B cell (primary cell): ENCODE measurements at regions not wholly inside any gene's neighbourhood (a gene's known extent, or its start where the extent isn't known, plus 50 kb on each side); places are given as distances from the start of the nearest gene placed in this dataset.

ENCODE experiments used
- ATAC-seq: fragments of 200-7000 bp; cut with Tn5 transposase; one replicate; pipeline ENCODE4 v1.10.0; 2021; ENCODE audit warnings: low read depth, mild to moderate bottlenecking, moderate number of reproducible peaks, moderate library complexity
- CTCF ChIA-PET: fragments of 350-600 bp; sonication (Branson Sonifier 250); formaldehyde crosslinking; loops from one replicate; lab custom pipeline; 2021; ENCODE audit warnings: antibody characterized with exemption, inconsistent platforms; lab: Charles Lee
- POLR2A ChIA-PET: fragments of 350-600 bp; sonication (Branson Sonifier 250); formaldehyde crosslinking; loops from one replicate; lab custom pipeline; 2021; ENCODE audit warnings: antibody characterized with exemption; lab: Charles Lee
- DNase-seq: peaks from one replicate; pipeline ENCODE4 v3.0.0; 2013
- H2AFZ ChIP-seq: 2 replicates; pipeline ENCODE4 v1.6.1; 2012; ENCODE audit warnings: mild to moderate bottlenecking, low read depth, low read length; ENCODE audit not compliant: insufficient read depth, poor library complexity, severe bottlenecking
- H3K27ac ChIP-seq, 2 donors: 1 replicate in 1 of 2; 2 replicates in 1 of 2; pipeline ENCODE4 v1.5.1; 2012 to 2013; ENCODE audit warnings: low read length in 2 of 2, mild to moderate bottlenecking in 2 of 2, moderate library complexity in 1 of 2
- H3K27me3 ChIP-seq, 4 experiments: fragments of 200-600 bp in 1 of 4; sonication (generic) in 1 of 4; replicated peaks in 1 of 4; 1 replicate in 2 of 4; 2 replicates in 2 of 4; pipeline versions ENCODE4 v1.6.1 to v1.7.0; 2013 to 2016; ENCODE audit warnings: low read length in 3 of 4, mild to moderate bottlenecking in 2 of 4, mixed read lengths in 1 of 4, moderate library complexity in 1 of 4; ENCODE audit not compliant: insufficient read depth in 4 of 4, control insufficient read depth in 3 of 4; ENCODE audit errors: control extremely low read depth in 1 of 4
- H3K36me3 ChIP-seq, 2 experiments: replicated peaks in 1 of 2; 1 replicate in 1 of 2; 2 replicates in 1 of 2; pipeline versions ENCODE4 v1.6.1 to v1.7.1; 2013; ENCODE audit warnings: low read length in 1 of 2; ENCODE audit not compliant: insufficient read depth in 2 of 2, control insufficient read depth in 1 of 2; ENCODE audit errors: control extremely low read depth in 1 of 2, extremely low read depth in 1 of 2
- H3K4me1 ChIP-seq, 2 donors: fragments of 200-600 bp in 1 of 2; sonication (generic) in 1 of 2; 1 replicate in 1 of 2; 2 replicates in 1 of 2; pipeline versions ENCODE4 v1.5.1 to v1.6.1; 2013 to 2017; ENCODE audit warnings: low read length in 2 of 2; ENCODE audit not compliant: control insufficient read depth in 2 of 2, insufficient read depth in 2 of 2
- H3K4me2 ChIP-seq: replicated peaks from 2 replicates; pipeline ENCODE3; 2012; ENCODE audit warnings: mild to moderate bottlenecking, low read depth, low read length; ENCODE audit not compliant: poor library complexity, severe bottlenecking
- H3K4me3 ChIP-seq, 5 experiments: fragments of 200-600 bp in 1 of 5; sonication (generic) in 1 of 5; 1 replicate in 3 of 5; 2 replicates in 2 of 5; pipeline versions ENCODE4 v1.5.1 to v1.7.0; 2011 to 2016; ENCODE audit warnings: low read length in 4 of 5, mild to moderate bottlenecking in 4 of 5, low read depth in 2 of 5, control low read depth in 1 of 5, moderate library complexity in 1 of 5; ENCODE audit not compliant: insufficient read depth in 1 of 5; ENCODE audit errors: control extremely low read depth in 1 of 5, extremely low read depth in 1 of 5
- H3K79me2 ChIP-seq: fragments of 200-600 bp; sonication (generic); one replicate; pipeline ENCODE4 v1.6.0; 2016; ENCODE audit warnings: low read length; ENCODE audit not compliant: control insufficient read depth, insufficient read depth
- H3K9ac ChIP-seq: fragments of 200-600 bp; sonication (generic); 2 replicates; pipeline ENCODE4 v1.6.1; 2017; ENCODE audit warnings: mild to moderate bottlenecking, low read length, moderate library complexity
- H3K9me3 ChIP-seq, 3 donors: one replicate each; pipeline versions ENCODE4 v1.6.1 to v1.7.1; 2013; ENCODE audit warnings: low read length in 2 of 3; ENCODE audit not compliant: control insufficient read depth in 2 of 3, insufficient read depth in 1 of 3; ENCODE audit errors: control extremely low read depth in 1 of 3
- H4K20me1 ChIP-seq: 2 replicates; pipeline ENCODE4 v1.6.0; 2012; ENCODE audit warnings: mild to moderate bottlenecking, low read length; ENCODE audit not compliant: insufficient read depth, control insufficient read depth, poor library complexity, severe bottlenecking
- H3K27ac Mint-ChIP-seq: one replicate; pipeline ENCODE4 v1.8.0; 2021; ENCODE audit warnings: mixed read lengths
- H3K27me3 Mint-ChIP-seq: one replicate; pipeline ENCODE4 v1.8.0; 2021; ENCODE audit warnings: mixed read lengths
- H3K4me1 Mint-ChIP-seq: one replicate; pipeline ENCODE4 v1.8.0; 2021; ENCODE audit warnings: mixed read lengths
- H3K4me3 Mint-ChIP-seq: one replicate; pipeline ENCODE4 v1.8.0; 2021; ENCODE audit warnings: mixed read lengths
- H3K9me3 Mint-ChIP-seq: one replicate; pipeline ENCODE4 v1.8.0; 2022; ENCODE audit warnings: mixed read lengths; ENCODE audit not compliant: insufficient read depth
- EZH2 ChIP-seq: IDR thresholded peaks from 2 replicates; pipeline ENCODE4 v1.6.1; 2012; ENCODE audit warnings: borderline replicate concordance, low read depth, mild to moderate bottlenecking, moderate library complexity, low read length; ENCODE audit not compliant: insufficient read depth, poor library complexity, severe bottlenecking
- WGBS: methylation state at CpG from one replicate; pipeline ENCODE4 v1.1.5; 2013; ENCODE audit warnings: missing lambda C conversion rate; ENCODE audit not compliant: insufficient coverage; 5-methylcytosine and 5-hydroxymethylcytosine counted together
- intact Hi-C: fragments of 100-400 bp; cut with micrococcal nuclease; formaldehyde crosslinking; loops from one replicate; pipeline ENCODE4 v1.10.0; 2022
- TF ChIP-seq, protein P1 (sequence below): fragments of 200-600 bp; IDR thresholded peaks from one replicate; pipeline ENCODE4 v1.8.0; 2022; ENCODE audit warnings: antibody characterized with exemption, mild to moderate bottlenecking

DNA sequence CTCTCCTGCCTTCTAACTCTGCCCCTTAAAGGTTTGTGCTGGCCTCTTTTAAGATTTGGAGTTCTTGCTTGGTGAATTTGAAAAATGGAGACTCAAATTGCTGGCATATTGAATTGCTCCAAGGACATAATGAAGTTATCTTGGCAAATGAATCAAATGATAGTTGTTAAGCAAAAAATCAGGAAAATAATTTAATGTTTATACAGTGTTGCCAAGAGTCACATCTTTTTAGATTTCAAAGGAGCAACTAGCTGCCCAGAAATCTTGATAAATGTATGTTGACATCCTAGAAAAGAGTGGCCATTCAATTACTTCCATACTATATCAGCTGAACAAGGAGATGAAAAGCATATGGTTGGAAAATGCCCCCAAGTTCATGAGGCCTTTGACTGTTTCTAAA, 610.0 kb upstream of the LCORL start:
- H3K27me3 Mint-ChIP-seq, result no peaks in the 10 kb centered on the region
- H3K27ac Mint-ChIP-seq, result no peak overlapping the region
- Histone ChIP-seq H3K9ac (no peak overlapping the region), H3K79me2 (no peaks in the 10 kb centered on the region), H3K4me2 (no peak overlapping the region), H2AFZ (no peak overlapping the region), H3K9me3 (peaks cover 0 to 4% (median 0%) of the 10 kb centered on the region in 3 donors), H3K4me3 (no peak overlapping the region), H3K36me3 (no peaks in the 10 kb centered on the region), H4K20me1 (no peaks in the 10 kb centered on the region), H3K4me1 (no peaks in the 10 kb centered on the region), H3K27ac (no peak overlapping the region), H3K27me3 (no peaks in the 10 kb centered on the region)
- DNase-seq (no peak), ATAC-seq (no peak)
- no peaks in the 10 kb centered on the region for H3K4me1 Mint-ChIP-seq
- ChIA-PET POLR2A (no interaction called here), CTCF (no interaction called here)
- intact Hi-C loops, result no loop called here
- H3K4me3 Mint-ChIP-seq, result no peak overlapping the region
- H3K9me3 Mint-ChIP-seq, result no peaks in the 10 kb centered on the region
- TF ChIP-seq, protein P1, sequence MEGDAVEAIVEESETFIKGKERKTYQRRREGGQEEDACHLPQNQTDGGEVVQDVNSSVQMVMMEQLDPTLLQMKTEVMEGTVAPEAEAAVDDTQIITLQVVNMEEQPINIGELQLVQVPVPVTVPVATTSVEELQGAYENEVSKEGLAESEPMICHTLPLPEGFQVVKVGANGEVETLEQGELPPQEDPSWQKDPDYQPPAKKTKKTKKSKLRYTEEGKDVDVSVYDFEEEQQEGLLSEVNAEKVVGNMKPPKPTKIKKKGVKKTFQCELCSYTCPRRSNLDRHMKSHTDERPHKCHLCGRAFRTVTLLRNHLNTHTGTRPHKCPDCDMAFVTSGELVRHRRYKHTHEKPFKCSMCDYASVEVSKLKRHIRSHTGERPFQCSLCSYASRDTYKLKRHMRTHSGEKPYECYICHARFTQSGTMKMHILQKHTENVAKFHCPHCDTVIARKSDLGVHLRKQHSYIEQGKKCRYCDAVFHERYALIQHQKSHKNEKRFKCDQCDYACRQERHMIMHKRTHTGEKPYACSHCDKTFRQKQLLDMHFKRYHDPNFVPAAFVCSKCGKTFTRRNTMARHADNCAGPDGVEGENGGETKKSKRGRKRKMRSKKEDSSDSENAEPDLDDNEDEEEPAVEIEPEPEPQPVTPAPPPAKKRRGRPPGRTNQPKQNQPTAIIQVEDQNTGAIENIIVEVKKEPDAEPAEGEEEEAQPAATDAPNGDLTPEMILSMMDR, result no peak
- no peak for TF ChIP-seq EZH2

DNA sequence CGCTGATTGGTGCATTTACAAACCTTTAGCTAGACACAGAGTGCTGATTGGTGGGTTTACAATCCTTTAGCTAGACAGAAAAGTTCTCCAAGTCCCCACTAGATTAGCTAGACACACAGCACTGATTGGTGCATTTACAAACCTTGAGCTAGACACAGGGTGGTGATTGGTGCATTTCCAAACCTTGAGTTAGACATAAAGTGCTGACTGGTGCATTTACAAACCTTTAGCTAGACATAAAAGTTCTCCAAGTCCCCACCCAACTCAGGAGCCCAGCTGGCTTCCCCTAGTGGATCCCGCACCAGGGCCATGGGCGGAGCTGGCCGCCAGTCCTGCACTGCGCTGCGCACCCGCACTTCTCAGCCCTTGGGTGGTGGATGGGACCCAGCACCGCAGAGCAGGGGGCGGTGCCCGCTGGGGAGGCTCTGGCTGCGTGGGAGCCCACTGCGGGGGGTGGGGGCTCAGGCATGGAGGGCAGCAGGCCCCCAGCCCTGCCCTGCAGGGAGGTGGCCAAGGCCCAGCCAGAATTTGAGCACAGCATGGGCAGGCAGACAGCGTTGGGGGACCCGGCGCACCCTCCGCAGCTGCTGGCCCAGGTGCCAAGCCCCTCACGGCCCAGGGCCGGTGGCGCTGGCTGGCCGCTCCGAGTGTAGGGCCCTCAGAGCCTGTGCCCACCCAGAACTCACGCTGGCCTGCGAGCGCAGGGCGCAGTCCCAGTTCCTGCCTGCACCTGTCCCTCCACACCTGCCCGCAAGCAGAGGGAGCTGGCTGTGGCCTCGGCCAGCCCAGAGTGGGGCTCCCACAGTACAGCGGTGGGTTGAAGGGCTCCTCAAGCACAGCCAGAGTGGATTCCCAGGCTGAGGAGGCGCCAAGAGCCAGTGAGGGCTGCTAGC, 608.9 kb upstream of the LCORL start:
- H3K9me3 ChIP-seq, result peaks cover 0 to 4% (median 0%) of the 10 kb centered on the region in 3 donors
- intact Hi-C loops, result no loop called here
- no peaks in the 10 kb centered on the region for H3K36me3 ChIP-seq
- WGBS, result 93% methylated on average over 28 of the region's 29 CpGs
- H3K4me3 Mint-ChIP-seq, result no peak overlapping the region
- no peaks in the 10 kb centered on the region for H3K4me1 ChIP-seq
- H3K27ac ChIP-seq, result no peak overlapping the region
- H4K20me1 ChIP-seq, result no peaks in the 10 kb centered on the region
- DNase-seq (no peak), ATAC-seq (no peak)
- H3K4me2 ChIP-seq, result no peak overlapping the region
- no peaks in the 10 kb centered on the region for H3K27me3 ChIP-seq
- POLR2A ChIA-PET, result no interaction called here
- H3K4me1 Mint-ChIP-seq, result no peaks in the 10 kb centered on the region
- no peak overlapping the region for H3K9ac ChIP-seq
- no peaks in the 10 kb centered on the region for H3K79me2 ChIP-seq
- CTCF ChIA-PET, result no interaction called here
- H3K27me3 Mint-ChIP-seq, result no peaks in the 10 kb centered on the region
- H2AFZ ChIP-seq, result no peak overlapping the region
- H3K9me3 Mint-ChIP-seq, result no peaks in the 10 kb centered on the region
- H3K27ac Mint-ChIP-seq, result no peak overlapping the region
- TF ChIP-seq, protein P1, result no peak
- TF ChIP-seq EZH2, result no peak
- no peak overlapping the region for H3K4me3 ChIP-seq
